WTC11 (cell line): ENCODE measurements at regions not wholly inside any gene's neighbourhood (a gene's known extent, or its start where the extent isn't known, plus 50 kb on each side); places are given as distances from the start of the nearest gene placed in this dataset.

Source experiments
- AFF4 ChIP-seq: sonication (generic); formaldehyde crosslinking; IDR thresholded peaks from 2 replicates; pipeline ENCODE4 v1.8.1; 2023; ENCODE audit warnings: mild to moderate bottlenecking, missing genetic modification reagents, borderline replicate concordance
- ARID4B ChIP-seq: sonication (generic); formaldehyde crosslinking; IDR thresholded peaks from 2 replicates; pipeline ENCODE4 v1.8.0; 2023; ENCODE audit warnings: missing genetic modification reagents, mild to moderate bottlenecking, borderline replicate concordance
- CDX4 ChIP-seq: fragments of 250-450 bp; sonication (Bioruptor Pico); IDR thresholded peaks from 2 replicates; pipeline ENCODE4 v1.9.0; 2021; ENCODE audit warnings: moderate library complexity, mild to moderate bottlenecking, inconsistent platforms, borderline replicate concordance
- CREM ChIP-seq: sonication (generic); formaldehyde crosslinking; IDR thresholded peaks from 2 replicates; pipeline ENCODE4 v1.8.1; 2022; ENCODE audit warnings: mild to moderate bottlenecking, missing genetic modification reagents, moderate library complexity
- CTCF ChIP-seq: fragments of 200-600 bp; IDR thresholded peaks from 2 replicates; pipeline ENCODE4 v1.8.0; 2022; ENCODE audit warnings: antibody characterized with exemption
- ELF4 ChIP-seq: sonication (generic); formaldehyde crosslinking; IDR thresholded peaks from 2 replicates; pipeline ENCODE4 v1.8.1; 2022; ENCODE audit warnings: low read depth, mild to moderate bottlenecking, moderate library complexity, missing genetic modification reagents
- IRF1 ChIP-seq: sonication (generic); formaldehyde crosslinking; IDR thresholded peaks from 2 replicates; pipeline ENCODE4 v1.8.0; 2023; ENCODE audit warnings: missing genetic modification reagents
- JUN ChIP-seq: sonication (generic); formaldehyde crosslinking; IDR thresholded peaks from 2 replicates; pipeline ENCODE4 v1.8.0; 2023; ENCODE audit warnings: mild to moderate bottlenecking, missing genetic modification reagents
- MAX ChIP-seq: sonication (generic); formaldehyde crosslinking; IDR thresholded peaks from 2 replicates; pipeline ENCODE4 v1.8.0; 2022; ENCODE audit warnings: mild to moderate bottlenecking, missing genetic modification reagents
- NFYB ChIP-seq: sonication (generic); formaldehyde crosslinking; conservative IDR thresholded peaks from 2 replicates; pipeline ENCODE4 v1.8.0; 2022; ENCODE audit warnings: low read depth, missing genetic modification reagents
- NR1H2 ChIP-seq: sonication (generic); formaldehyde crosslinking; IDR thresholded peaks from 2 replicates; pipeline ENCODE4 v1.9.0; 2021; ENCODE audit warnings: mild to moderate bottlenecking, moderate library complexity, missing genetic modification reagents
- PRDM15 ChIP-seq: sonication (generic); formaldehyde crosslinking; IDR thresholded peaks from 2 replicates; pipeline ENCODE4 v1.8.0; 2022; ENCODE audit warnings: missing genetic modification reagents

- no peak for TF ChIP-seq CTCF
- no peak for TF ChIP-seq NFYB
- TF ChIP-seq JUN (CRISPR knock-in tag): no peak
- no peak for TF ChIP-seq IRF1 (CRISPR knock-in tag)
- no peak for TF ChIP-seq ELF4 (CRISPR knock-in tag)
- TF ChIP-seq MAX (CRISPR knock-in tag): no peak
- TF ChIP-seq NR1H2 (CRISPR knock-in tag): no peak
- TF ChIP-seq ARID4B (CRISPR knock-in tag): no peak
- TF ChIP-seq AFF4 (CRISPR knock-in tag): no peak
- no peak for TF ChIP-seq PRDM15 (CRISPR knock-in tag)
- no peak for TF ChIP-seq CDX4 (CRISPR knock-in tag)
- no peak for TF ChIP-seq CREM
Measured at GRCh38 chr10:78377356-78377755, 343.7 kb downstream of the RPS24 start.
